NCI-H1417 (cell line): ENCODE measurements at regions not wholly inside any gene's neighbourhood (a gene's known extent, or its start where the extent isn't known, plus 50 kb on each side); places are given as distances from the start of the nearest gene placed in this dataset.
"Not testable (repeated sequence)": the region's sequence is repeated elsewhere in the genome, so short reads cannot be mapped to it uniquely, and the experiment has no call there.

Experiments used
- DNase-seq, 3 experiments: peaks; one replicate each; lab custom pipeline; 2025; lab: John Stamatoyannopoulos, UW

- no peak for DNase-seq
Measured at GRCh38 chr12:131362291-131363211, 348.3 kb upstream of the SFSWAP start.

- DNase-seq = no peak
Measured at GRCh38 chr12:131363393-131363792, 347.5 kb upstream of the SFSWAP start.

- no peak for DNase-seq
Measured at GRCh38 chr12:131363841-131364495, 346.9 kb upstream of the SFSWAP start.

GRCh38 chr12:131364903-131365820 is 345.7 kb upstream of the SFSWAP start:
- no peak for DNase-seq

GRCh38 chr12:131365821-131366260 is 345.0 kb upstream of the SFSWAP start:
- DNase-seq = no peak

GRCh38 chr12:131366261-131366871 is 344.5 kb upstream of the SFSWAP start:
- DNase-seq = no peak

- not testable (repeated sequence) for DNase-seq
Measured at GRCh38 chr12:131367067-131367982, 343.6 kb upstream of the SFSWAP start.

- no peak for DNase-seq
Measured at GRCh38 chr12:131367983-131368667, 342.8 kb upstream of the SFSWAP start.

GRCh38 chr12:131368668-131369071 is 342.2 kb upstream of the SFSWAP start:
- DNase-seq = no peak

GRCh38 chr12:131369094-131369845 is 341.6 kb upstream of the SFSWAP start:
- DNase-seq = no peak

- no peak for DNase-seq
Measured at GRCh38 chr12:131370321-131370720, 340.6 kb upstream of the SFSWAP start.

- DNase-seq = no peak
Measured at GRCh38 chr12:131370791-131371347, 340.0 kb upstream of the SFSWAP start.

GRCh38 chr12:131371401-131372170 is 339.3 kb upstream of the SFSWAP start:
- DNase-seq = no peak

- DNase-seq = no peak
Measured at GRCh38 chr12:131372171-131372475, 338.8 kb upstream of the SFSWAP start.

- DNase-seq = no peak
Measured at GRCh38 chr12:131372706-131373195, 338.1 kb upstream of the SFSWAP start.

GRCh38 chr12:131375261-131375971 is 335.5 kb upstream of the SFSWAP start:
- no peak for DNase-seq

- no peak for DNase-seq
Measured at GRCh38 chr12:131375972-131376345, 334.9 kb upstream of the SFSWAP start.
